SW480 (cell line): ENCODE measurements at regions not wholly inside any gene's neighbourhood (a gene's known extent, or its start where the extent isn't known, plus 50 kb on each side); places are given as distances from the start of the nearest gene placed in this dataset.
"Not testable (repeated sequence)": the region's sequence is repeated elsewhere in the genome, so short reads cannot be mapped to it uniquely, and the experiment has no call there.

ENCODE experiments used
- DNase-seq: peaks from one replicate; pipeline ENCODE4 v3.0.0-alpha.2; 2016; ENCODE audit warnings: low spot score

GRCh38 chr6:150456466-150456865 lies 87.7 kb downstream of the IYD start:
- no peak for DNase-seq

DNA sequence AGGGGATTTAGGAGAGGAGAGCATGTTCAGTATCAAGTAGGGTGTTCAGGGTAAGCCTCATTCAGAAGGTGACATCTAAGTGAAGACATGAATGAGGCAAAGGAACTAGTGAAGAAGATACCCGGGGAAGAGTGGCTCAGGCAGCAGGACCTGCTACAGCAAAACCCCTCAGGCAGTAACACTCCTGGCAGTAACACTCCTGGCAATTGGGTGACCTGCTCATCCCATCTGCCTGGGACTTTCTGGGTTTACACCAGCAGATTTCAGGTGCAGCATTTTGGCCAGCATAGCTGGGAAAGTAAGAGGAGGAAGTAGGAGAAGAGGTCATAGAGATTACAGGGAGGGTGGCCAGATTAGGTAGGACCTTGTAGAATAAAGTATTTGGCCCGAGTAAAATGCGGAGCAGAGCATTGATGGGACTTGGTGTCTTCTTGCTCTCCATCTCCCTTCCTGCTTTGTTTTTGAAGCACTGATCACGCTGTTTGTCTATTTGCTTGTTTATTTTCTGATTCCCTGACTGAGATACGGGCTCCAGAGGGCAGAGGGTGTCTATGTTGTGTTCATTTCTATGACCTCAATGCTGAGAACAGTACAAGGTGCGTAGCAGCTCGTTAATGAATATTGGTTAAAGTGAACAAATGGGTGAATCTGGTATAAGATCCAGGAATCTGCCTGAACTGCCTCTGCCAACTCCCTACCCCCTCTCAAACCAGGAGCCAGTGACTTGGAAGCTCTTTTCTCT lies 88.3 kb downstream of the IYD start:
- DNase-seq, result no peak

GRCh38 chr6:150458579-150458978 lies 89.8 kb downstream of the IYD start:
- no peak for DNase-seq

DNA sequence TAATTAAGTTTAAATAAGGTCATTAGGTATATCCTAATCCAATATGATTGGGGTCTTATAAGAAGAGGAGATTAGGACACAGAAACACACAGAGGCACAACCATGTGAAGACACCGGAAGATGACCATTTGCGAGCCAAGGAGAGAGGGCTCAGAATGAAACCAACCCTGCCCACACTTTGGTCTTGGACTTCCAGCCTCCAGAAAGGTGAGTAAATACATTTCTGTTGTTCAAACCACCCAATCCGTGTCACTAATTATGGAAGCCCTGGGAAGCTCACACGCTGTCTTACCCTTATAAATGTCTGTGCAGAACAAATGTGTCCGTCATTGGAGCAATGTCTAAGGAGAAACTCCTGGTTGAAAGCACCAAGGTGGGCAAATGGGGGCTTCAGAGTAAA lies 95.0 kb downstream of the IYD start:
- no peak for DNase-seq

- DNase-seq, result no peak
Measured at GRCh38 chr6:150464966-150465365, 96.2 kb downstream of the IYD start.

DNA sequence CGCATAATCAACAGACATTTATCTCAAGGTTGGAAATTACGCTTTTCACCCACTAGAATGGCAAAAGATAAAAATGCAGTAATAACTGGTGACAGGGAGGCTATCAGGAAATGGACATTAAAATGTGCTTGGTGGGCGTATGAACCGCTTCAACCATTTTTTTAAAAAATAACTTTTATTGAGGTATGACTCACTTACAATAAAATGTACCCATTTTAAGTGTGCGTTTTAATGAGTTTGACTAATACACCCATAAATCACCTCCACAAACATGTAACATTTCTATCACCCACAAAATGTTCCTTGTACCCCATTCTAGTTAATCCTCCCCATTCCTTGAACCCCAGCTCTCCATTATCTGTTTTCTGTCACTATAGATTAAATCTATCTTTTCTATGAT lies 96.8 kb downstream of the IYD start:
- DNase-seq, result no peak

DNA sequence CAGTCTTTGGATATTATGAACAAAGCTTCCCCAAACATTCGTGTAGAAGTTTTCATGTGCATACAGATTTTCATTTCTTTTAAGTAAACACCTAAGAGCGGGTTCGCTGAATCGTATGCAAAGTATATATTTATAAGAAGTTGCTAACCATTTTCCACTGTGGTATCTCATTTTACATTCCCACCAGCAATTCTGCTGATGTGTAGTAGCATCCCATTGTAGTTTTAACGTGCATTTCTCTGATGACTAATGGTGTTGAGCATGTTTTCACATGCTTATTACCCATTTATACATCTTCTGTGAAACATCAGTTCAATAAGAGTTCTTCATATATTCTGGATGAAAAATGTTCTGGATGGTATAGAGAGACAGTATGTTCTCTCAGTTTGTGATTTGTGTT lies 97.4 kb downstream of the IYD start:
- no peak for DNase-seq

DNA sequence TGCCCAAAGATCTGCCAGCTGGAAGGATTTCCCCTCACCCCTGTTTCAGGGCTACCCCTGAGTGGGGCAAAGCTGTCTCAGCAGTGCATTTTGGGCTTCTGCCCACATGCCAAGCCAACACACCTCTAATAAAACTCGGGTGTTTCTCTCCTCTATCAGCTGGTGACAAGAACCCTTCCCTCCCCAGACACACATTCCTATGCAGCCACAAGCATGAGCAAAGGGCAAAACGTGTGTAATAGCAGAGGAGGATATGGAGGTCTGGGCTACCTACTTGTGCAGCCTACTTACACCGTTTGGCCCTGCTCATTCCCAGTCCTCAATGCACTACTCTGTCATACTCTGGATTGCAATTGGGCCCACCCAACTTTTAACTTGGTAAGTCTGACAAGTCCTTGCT lies 101.3 kb downstream of the IYD start:
- no peak for DNase-seq

DNA sequence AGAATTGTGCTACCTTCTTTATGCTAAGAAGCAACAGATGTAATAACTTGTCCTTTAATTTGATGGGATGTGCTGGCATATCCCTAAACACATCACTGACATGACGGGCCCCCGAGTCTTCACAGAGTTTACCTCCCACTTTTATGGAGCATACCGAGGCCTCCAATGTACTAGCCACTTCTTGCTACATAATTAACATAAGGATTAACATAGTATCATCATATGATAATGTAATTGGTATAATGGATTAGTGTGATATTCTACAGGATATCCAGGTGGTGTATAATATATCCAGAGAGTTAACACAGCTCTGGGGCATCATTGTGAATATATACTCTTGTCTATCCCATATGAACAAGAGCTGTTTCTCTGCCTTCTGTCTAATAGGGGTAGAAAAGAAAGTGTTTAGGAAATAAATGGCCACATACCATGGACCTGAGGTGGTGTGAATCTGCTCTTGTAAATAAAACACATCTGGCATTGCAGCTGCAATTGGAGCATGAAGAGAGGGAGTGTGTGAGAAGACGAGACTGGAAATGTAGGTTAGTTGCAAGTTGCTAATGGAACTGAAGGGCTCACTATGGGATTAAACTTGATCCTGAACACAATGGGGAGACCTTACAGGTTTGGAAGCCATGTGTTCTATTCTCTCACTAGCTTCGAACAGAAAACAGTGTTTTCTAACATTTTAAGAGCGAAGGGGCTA lies 102.3 kb downstream of the IYD start:
- no peak for DNase-seq

GRCh38 chr6:150478656-150479545 lies 110.1 kb downstream of the IYD start:
- DNase-seq, result no peak

GRCh38 chr6:150482883-150483409 lies 114.1 kb downstream of the IYD start:
- DNase-seq, result no peak

DNA sequence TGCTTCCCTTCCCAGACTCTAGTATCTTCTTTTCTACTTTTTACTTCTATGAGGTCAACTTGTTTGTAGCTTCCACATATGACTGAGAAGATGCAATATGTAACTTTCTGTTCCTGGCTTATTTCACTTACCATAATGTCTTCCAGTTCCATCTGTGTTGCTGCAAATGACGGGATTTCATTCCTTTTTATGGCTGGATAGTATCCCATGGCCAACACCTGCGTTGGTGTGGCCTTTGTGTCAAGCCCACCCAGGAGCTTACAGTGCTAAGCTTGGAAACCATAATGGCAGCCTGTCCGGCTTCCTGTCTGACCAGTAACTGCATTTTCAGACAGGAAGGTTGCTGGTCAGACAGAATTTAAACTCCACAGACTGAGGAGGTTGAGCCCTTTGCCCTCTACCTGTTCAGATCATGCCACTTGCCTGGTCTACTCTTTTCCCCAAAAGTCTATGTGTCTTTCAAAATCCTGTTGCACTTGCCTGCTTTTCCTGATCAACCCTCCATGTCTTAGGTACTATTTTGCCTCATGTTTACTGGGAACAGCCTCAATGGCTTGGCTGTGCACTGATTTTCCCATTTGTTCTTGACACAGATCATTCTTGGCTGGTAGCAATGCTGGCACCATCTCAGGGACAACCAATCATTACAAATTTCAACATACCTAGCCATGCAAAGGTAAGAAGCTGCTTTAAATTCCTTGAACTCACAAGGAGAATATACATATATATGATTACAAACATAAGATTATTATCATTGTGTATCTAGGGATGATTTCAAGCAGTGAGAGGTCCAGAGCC lies 114.3 kb upstream of the PLEKHG1 start:
- DNase-seq, result no peak

GRCh38 chr6:150486048-150486447 lies 113.6 kb upstream of the PLEKHG1 start:
- DNase-seq, result no peak

DNA sequence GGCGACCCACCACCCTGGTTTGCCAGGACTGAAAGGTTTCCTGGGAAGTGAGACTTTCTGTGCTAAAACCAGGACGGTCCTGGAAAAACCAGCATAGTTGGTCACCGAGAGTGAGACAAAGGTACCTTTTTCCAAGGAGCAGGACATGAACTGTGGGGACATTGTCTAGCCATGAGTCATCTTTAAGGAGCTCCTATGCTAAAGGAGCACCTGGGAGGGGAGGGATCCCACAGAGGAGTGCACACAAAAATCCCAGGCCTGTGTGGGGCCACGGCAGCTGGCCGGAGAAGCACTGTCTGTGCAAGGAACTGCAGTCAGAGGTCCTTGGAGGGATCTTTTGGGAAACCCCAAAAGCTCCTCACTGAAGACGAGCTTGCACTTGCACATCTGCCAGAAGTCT lies 109.1 kb upstream of the PLEKHG1 start:
- DNase-seq, result peak; percentile 43

DNA sequence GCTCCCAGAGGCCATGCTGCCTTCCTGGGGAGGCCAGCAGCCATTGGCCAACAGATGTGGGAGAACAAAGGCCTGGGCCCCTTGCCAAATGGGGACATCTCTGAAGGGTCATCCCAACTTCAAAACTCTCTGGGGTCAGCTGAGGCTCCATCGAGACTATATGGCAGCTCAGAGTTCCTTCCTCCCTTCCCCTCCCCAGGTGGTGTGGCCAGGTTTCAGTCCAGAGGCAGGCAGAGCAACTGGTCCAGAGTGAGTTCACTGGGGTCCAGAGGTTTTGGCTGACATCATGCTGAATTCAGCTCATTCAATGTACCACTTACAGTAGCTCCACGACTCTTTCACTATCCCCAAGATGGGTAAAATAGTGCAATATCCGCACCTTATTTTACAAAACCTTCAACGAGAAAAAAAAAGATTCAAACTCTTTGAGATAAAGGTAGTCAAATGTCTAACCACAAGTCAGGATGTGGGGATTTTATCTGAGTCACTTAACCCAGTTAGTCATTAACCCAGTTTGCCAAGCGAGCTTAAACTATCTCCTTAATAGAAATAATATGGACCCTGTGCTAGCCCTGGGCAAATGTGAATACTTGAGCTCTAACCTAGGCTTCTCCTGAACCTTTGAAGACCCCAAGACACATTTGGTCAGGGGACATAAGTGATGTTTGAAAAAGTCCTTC lies 108.4 kb upstream of the PLEKHG1 start:
- DNase-seq, result peak; percentile 65

DNA sequence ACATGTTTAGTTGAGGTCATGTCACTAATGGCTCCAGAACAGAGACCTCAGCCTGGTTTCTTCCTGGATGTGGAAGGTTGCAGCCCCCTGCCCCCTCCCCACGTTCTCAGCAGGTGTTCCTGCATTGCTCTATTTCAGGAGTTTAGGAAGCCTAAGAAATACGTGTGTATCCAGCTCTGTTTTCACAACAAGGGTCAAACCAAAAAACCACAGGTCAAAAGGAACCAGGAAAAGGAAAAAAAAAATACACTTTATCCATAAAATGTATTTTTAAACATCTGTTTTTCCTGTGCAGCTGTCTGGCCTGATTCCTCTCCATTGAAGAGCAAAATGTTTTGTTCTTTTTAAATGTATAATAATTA lies 107.9 kb upstream of the PLEKHG1 start:
- no peak for DNase-seq

DNA sequence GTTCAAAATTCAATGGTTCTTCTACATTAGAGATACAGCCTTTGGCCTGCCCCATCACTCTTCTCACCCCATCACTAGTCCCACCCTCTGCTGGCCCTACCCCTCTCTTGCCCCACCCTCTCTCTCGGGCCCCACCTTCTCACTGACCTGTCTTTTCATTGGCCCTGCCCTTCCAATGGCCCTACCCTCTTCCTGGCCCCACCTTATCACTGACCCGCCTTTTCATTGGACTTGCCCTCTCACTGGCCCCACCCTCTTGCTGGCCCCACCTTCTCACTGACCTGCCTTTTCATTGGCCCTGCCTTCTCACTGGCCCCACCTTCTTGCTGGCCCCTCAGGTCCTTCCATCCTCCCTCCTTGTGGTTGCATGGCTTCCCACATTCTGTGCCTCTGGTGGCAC lies 107.2 kb upstream of the PLEKHG1 start:
- DNase-seq, result peak; percentile 22

- DNase-seq, result no peak
Measured at GRCh38 chr6:150492941-150493340, 106.7 kb upstream of the PLEKHG1 start.

GRCh38 chr6:150493552-150493951 lies 106.1 kb upstream of the PLEKHG1 start:
- DNase-seq, result not testable (repeated sequence)

- DNase-seq, result no peak
Measured at GRCh38 chr6:150494241-150494640, 105.4 kb upstream of the PLEKHG1 start.

GRCh38 chr6:150495126-150495525 lies 104.6 kb upstream of the PLEKHG1 start:
- no peak for DNase-seq
